AG08396 (cell line): ENCODE measurements at regions not wholly inside any gene's neighbourhood (a gene's known extent, or its start where the extent isn't known, plus 50 kb on each side); places are given as distances from the start of the nearest gene placed in this dataset.

ENCODE experiments used
- DNase-seq: peaks from one replicate; pipeline ENCODE4 v3.0.0; 2012; ENCODE audit warnings: low spot score, mixed read lengths

DNA sequence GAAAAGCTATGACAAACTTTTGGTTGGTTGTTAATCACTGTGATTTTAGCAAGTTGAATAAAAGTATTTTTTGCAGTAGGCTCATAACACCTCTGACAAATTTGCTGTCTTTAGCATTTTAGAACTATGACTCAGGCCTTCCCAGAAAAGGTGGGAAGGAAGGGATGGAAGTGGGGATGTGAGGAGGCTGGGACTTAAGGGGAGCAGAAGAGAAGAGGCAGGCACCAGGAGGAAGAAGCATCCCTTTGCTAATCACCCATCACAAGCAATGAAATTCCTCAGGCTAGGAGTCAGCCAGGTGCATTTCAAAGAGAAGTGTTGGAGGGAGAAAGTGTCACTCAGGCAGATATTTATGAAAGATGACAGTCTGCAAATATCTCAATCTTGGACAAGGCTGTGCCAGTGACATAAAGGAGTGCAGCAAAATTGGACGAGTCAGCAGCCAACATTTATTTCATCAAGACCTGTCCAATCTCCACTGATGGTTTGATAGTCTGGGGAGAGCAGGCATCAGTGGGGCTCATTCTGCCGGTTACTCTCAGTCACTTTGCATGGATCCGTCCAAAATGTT, 337.3 kb upstream of the ARRDC4 start:
- DNase-seq: no peak

DNA sequence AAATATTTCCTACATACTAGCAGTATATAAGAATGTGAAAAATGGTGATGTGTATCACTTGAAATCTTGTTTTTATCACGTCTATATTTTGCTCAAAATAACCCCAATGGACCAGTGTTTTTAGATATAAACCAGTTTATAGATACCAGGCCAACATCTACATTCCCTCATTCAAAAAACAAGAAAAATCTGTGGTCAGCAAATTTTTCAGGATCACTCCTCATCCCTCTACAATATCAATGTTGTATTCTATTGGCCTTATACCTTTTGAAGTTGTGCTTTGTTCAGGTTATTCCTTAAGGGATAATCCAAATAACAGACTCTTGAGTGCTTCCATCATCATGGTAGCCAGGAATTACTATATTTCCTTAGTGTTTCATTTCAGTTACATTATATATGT, 332.9 kb upstream of the ARRDC4 start:
- no peak for DNase-seq

DNA sequence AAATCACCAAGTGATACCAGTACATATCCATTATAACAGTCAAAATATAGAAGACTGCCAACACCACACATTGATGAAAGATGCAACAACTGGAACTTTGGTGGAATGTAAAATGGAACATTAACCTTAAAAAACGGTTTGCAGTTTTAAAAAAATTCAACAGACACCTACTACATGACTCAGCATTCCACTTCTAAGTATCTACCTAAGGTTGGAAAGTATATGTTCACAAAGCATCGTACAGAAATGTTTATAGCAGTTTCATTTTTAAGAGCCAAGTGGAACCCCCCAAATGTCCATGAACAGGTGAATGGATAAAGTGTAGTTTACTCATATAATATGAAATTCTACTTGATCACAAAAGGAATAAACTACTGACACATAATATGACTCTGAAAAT, 314.7 kb upstream of the ARRDC4 start:
- DNase-seq: no peak

DNA sequence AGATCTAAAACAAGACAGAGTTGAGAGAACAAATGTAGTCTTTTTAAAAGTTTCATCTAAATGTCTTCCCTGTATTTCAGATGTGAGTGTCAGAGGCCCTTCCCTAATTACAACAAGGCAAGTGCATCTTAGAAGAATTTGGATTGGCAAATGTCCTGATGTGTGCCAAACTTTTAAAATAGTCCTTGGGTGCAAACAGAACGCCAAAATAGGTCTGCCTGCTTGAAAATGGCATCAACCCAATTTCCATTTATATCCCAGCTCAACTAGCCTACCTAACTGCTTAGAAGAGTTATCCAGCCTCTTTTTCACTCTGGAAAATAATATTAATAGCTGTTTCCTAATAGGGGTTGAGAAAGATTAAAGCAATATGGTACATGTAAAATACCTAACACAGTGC, 311.8 kb upstream of the ARRDC4 start:
- no peak for DNase-seq

DNA sequence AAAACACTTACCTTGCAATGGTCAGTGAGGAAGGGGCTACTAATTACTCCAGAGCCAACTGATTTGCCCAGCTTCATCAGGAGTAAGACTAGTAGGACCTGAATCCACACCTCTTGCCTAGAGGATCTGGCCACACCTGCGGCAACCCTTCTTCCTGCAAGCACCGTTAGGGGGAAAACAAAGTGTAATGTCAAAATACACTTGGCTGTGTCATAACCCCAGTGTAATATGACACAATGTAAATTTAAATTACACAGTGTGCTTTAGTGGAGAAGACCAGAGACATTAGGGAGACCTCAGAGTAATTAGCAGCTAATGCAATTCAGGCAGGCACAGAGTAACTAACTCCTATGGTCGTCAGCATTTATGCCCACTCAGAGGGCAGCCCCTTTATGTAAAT, 308.5 kb upstream of the ARRDC4 start:
- no peak for DNase-seq

DNA sequence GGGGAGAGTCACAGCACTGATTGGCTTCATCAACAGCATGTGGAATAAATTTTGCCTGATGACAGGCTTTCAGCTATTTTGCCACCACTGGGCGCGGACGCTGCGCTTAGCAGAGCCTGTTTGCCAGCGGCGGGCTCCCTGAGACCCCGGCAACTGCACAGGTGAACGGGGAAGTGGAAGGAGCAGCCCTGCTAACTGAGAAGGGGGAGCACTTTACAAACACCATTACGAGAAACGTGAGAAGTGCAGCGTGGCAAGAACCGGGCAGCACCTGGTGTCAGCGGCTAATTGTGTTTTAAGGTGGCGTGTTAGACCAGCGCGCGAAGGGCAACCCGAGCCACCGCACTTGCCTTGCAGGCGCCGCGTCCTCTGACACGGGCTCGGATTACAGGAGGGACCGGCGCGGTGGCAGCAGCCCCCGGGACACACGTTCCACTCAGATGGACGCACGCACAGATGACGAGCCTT, 307.8 kb upstream of the ARRDC4 start:
- DNase-seq: no peak

DNA sequence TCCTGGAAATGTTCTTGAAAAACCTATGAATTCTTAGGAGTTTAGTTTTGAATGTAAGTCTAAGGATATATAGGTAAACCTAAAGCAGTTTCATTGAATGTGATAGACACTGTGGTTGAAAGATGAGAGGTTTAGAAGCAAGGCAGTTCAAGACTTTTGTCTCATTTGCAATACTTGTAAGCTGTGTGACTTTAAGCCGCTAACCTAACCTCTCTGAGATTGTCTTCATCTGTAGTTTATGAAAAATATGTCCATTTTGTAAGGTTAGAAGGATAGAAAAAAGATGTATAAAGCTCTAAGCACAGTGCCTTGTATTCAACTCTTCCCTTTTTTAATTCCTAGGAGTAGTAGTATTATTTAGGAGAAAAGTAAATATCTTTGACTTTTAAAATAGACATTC, 306.6 kb upstream of the ARRDC4 start:
- no peak for DNase-seq

DNA sequence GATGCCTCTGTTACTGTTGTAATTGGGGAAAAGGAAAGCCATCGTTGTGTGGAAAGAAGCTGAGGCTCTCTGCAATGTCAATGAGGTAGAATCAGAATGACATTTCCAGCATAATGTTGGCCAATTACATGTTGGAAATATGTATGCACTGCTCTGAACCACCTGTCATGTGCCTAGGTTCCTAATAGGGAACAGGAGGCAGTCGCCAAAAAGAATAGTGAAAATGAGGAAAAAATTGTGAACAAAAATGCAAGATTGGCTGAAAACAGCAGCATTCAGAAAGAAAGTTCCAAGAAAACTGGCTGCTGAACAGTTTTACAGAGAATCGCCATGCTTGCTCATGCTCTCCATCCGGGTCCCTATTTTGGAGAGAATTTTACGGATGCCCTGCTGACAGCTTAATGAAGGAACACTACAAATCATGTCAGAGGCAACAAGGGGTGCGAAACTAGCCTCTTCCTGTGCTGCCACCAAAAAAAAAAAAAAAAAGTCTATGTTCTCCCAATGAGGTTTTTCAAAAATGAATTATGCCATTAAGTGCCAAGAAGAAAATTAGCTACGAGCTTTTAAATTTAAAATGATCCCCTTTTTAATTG, 305.9 kb upstream of the ARRDC4 start:
- no peak for DNase-seq

DNA sequence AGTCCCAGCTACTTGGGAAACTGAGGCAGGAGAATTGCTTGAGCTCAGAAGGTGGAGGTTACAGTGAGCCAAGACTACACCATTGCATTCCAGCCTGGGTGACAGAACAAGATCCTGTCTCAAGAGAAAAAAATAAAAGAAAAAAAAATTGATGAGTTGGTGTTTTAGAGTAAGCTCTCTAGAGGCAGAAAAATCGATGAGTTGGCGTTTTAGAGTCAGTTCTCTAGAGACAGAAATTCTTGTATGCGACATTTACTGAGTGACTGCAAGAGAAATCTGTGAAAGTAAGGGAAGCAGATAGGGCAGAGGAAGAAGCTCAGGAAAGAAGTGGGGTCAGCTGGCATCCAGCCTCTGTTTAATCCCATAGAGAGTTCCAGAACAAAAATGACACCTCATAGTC, 298.7 kb upstream of the ARRDC4 start:
- DNase-seq: no peak

DNA sequence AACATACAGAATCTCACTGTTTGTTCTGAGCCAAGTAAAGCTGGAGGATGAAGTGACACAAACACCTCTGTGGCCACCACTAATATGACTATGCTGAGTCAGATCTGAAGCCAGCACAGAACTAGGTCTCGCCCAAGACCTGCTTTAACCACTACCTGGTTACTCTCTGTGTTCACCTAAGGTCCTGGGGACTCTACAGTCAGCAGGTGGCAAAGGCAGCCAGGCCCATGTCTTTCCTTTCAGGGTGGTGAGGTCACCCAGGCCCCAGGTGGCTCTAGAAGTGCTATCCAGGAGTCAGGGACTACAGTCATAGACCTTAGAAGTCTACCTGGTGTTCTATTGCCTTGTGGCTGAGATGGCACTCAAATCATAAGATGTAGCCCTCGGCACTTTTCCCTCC, 287.9 kb upstream of the ARRDC4 start:
- no peak for DNase-seq

DNA sequence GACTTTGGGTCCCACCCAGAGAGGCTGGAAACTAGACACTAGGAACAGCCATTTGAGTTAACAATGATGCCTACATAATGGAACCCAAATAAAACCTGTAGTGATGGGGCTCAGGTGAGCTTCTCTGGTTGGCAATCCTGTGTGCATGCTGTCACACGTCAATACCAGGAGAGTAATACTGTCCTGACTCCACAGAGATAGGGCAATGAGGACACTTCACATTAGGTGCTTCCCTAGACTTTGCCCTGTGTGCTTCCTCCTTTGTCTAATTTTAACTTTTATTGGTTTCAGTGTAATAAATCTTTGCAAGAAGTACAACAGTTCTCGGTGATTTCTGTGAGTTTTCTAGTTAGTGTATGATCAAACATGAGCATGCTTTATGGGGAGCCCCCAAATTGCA, 281.8 kb upstream of the ARRDC4 start:
- DNase-seq: no peak

DNA sequence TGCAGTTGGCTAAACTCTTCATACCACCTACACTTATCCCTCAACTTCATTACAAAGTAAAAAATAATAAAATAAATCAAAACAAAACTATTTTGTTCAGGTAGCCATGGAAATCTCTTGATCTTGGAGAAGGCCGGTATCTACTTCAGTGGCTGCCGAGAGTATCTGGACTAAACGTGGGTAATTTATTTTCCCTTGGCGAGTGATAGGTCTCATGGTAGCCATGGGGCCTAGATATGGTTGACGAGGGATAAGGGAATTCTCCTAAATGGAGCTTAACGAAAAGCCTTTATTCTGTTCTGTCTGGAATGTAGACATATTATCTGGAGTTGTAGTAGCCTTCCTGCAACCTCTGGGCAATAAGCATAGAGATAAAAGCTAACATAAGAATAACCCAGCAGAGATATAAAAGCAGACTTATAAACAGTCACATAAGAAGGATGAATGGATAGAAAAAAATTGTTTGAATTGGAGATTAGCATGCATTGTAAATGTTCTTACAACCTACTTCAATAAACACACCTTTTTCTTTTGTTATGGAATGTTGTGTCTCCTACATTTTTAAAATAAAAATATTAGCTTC, 281.3 kb upstream of the ARRDC4 start:
- DNase-seq: no peak

DNA sequence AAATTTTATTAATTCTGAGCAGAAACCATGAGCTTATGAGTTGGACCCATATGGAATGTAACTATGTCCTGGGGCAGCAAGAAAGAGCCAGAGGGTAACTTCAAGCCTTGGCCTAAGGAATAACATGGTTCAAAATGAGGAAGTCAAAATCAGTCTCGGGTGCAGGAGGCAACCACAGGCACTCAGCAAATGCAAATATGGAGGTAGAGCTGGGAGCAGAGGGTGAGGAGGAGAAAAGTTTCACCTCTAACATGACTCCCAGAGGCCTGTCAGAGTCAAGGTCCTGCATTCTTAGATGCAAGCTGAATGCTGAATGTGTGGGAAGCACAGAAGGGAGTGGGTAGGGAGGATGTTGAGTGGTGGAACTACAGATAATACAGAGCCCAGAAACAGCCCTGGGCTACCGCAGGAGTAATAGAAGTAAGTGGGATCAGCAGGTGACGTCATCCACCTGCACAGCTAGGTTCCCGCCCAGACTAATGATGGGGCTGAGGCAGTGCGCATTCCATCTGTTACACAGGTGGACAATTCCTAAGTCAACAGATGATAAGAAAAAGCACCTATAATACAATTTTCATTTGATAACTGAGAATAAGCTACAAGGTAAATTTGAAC, 279.8 kb upstream of the ARRDC4 start:
- no peak for DNase-seq

DNA sequence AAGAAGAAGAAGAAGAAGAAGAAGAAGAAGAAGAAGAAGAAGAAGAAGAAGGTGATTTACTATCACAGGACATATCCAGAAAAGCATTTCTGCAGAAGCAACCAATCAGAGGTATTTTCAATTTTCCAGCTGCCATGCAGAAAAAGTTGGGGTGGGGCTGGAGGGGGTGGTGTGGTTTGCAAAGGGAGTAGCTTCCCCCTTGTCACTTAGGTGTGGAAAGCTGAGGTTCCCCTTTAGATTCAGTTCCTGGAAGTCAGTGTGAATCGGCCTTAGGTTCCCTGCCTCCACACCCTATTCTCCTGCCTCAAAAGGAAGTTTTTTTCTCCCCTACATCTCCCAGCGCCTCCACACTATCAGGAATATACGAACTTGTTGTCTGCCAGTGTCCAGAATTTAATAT, 276.7 kb upstream of the ARRDC4 start:
- DNase-seq: no peak

DNA sequence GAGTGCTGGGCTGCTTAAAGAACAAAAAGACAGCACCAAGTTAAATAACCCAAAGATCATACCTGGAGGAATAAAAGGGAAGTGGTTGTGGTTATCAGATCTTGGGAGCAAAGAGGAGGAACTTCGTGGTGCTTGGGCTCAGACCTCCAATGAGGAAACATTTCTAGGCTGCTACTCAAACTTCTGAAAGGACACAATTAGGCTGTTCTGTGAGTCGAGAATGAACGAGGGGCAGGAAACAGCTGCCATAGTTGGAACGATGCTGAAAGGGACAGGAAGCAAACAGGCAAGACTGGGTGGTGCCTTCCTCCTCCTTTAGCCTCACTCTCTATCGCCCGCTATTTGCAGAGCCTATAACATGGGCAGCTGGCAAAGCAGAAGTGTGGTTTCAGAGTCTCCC, 276.3 kb upstream of the ARRDC4 start:
- DNase-seq: no peak

DNA sequence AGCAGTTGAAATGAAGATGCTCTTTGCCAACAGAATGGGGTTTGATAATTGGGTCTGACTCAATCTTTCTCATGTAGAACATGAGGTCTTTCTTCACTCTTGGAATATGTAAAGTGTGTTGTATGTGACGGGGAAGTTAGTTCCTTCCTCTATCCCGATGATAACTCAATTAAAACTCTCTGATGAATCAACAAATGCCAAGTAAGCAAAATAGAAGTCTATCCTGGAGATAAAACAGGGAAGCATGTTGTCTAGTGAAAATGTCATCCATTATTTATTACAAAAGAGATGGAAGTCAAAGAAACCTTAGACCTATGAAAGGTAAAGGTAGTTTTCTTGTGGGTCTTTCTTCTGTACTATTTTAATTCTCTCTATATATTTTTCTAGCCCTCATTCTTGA, 274.2 kb upstream of the ARRDC4 start:
- no peak for DNase-seq

DNA sequence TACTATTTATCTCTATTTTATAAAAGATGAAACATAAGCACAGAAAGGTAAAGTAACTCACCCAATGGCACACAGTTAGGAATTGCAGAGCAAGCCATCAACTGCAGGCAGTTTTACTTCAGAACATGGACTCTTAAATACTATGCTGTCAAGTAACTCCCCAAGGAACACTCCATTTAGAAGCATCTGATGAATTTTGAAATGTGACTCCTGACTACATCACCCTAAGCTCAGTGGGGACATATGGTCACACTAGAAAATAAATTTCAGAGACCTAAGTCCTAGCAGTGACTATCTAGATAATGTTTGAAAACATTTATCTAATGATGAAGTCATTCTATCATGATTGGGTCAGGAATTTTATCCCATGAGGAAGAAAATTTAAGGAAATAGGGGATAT, 272.8 kb upstream of the ARRDC4 start:
- DNase-seq: no peak

DNA sequence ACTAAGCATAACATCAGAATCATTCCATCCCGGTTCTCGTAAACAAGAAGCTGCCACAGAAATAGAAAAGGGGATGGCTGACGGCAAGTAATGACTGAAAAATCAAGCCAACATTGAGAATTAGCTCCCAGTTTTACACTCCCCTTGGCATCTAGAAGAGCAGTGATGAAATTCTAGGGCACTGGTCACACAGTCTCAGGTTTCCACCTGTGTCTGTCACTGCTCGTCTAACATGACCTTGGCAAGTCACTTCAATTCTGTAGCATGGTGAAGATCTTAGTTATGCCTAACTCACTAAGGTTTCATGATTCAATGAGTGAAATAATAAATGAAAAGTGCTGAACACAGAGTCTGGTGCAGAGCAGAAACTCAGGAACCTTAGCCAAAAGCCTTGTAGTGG, 272.3 kb upstream of the ARRDC4 start:
- no peak for DNase-seq

DNA sequence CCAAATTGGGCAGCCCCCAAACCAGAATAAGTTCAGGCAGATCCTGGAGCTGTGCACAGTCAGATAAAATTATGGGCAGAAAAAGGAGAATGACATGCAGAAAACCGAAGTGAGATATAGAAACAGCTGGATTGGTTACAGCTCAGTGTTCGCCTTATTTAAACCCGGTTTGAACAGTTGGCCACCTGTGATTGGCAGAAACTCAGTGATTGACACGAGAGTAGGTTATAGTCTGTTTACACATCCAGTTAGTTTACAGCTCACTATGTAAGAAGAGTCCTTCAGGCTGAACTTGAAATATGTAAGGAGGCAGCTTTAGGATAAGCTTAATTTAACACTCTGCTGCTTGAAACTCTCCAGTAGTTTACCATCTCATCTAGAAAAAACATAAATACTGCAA, 271.6 kb upstream of the ARRDC4 start:
- DNase-seq: no peak

DNA sequence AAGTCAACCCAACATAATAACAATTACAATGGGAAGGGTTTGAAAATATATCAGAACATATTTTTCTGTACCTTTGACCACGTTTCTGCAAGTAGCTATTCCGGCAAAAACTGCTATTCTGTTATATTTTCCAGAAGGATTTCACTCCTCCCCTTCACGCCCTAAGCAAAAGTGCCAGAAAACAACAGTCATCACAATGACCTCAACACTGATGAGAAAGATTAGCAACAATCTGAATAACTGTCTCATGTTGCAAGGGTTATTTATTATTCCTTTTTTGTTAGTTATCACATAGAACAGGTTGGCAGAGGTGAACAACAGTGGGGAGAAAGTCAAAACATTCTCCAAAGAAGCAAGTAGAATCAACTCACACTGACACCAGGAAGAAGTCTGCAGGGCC, 269.4 kb upstream of the ARRDC4 start:
- no peak for DNase-seq

DNA sequence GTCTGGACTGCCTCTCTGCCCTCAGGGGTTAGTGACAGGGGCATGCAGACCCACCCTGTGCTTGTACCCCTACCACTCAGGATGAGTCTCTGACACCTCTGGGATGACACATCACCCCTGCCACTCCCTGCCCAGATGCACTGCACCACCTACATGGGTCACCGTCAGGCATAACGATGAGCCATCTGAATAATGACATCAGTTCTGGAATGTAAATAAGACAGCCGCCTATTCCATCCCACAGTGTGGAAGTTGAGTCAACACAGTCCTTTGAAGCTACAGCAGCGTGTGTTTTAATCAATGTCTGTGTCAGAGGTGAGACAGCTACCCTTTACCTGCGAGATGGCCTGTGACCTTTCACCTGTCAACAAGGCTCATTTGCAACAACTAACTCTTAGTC, 268.7 kb upstream of the ARRDC4 start:
- DNase-seq: no peak

DNA sequence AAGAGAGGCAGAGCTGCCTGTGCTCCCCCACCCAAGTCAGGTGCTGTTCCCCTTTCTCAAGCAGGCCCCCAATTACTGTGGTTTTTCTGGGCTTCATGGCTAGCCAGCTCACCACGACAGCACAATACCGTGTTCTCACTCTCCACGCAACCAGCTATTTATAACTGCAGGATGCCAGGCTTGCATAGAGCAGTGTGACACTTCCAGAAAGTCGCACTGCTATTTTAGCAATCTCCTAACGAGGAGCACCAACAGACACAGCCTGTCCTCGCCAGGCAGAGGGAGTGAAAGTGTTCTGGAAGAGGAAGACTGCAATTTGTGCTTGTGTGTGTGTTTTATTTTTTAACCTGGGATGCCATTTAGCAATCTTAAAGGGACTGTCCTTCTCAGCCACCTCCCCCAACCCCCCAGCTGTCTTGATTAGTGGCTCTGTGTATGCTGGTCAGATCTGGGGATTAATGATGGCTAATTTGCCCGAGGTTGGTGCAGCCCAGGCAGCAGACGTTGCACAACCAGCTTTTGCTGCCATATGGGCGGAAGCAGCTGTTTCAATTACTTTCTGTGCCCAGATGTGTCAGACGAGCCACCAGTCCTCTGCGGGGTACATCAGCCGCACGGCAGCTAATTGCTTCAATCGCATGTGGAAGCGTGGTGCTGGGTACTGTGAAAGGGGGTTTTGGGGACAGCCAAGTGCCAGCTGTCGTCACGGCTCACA, 268.0 kb upstream of the ARRDC4 start:
- DNase-seq: no peak

DNA sequence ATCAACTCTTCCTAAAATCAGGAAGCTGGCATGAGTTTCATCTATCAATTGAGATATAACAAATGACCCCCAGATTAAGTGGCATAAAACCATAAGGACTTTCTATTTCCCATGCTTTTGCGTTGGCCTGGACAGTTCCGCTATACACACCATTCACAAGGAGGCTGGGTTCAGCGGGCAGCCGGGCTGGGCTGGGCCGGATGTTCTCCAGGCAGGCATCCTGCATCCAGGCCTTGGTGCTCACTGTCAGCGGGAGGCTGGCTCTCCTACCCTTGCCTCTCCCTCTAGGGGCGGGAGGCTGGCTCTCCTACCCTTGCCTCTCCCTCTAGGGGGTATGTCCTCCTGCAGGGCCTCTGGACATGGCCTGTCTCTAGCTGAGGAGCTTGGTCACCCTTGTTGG, 266.0 kb upstream of the ARRDC4 start:
- DNase-seq: no peak
